ENCODE measurements at regions not wholly inside any gene's neighbourhood (a gene's known extent, or its start where the extent isn't known, plus 50 kb on each side); places are given as distances from the start of the nearest gene placed in this dataset.

- no peaks in the 10 kb centered on the region for H3K36me3 ChIP-seq (ENCODE audit: control insufficient read depth in 2 of 2, extremely low read depth in 1 of 2, insufficient read depth in 1 of 2, low read length in 1 of 2)
- WGBS (ENCODE audit: insufficient coverage), result 88% methylated on average over 16 of the region's 20 CpGs
Observed at GRCh38 chr9:16318516-16319060, 551.9 kb downstream of the BNC2 start.

GRCh38 chr9:16319646-16320045 is 550.8 kb downstream of the BNC2 start:
- CTCF ChIA-PET, result no interaction called here
- no peak overlapping the region for H3K4me3 Mint-ChIP-seq

More at GRCh38 chr9:16318516-16319060, 551.9 kb downstream of the BNC2 start:
- Histone ChIP-seq H3K27me3 (replicated peaks in 1 of 2; ENCODE audit: control insufficient read depth in 2 of 2, extremely low read depth in 1 of 2, insufficient read depth in 2 of 2, low read length in 1 of 2) (no peaks in the 10 kb centered on the region), H3K9me3 (no peaks in the 10 kb centered on the region), H3K4me3 (ENCODE audit: control insufficient read depth in 1 of 2, extremely low read depth in 1 of 2, low read length in 1 of 2) (no peak overlapping the region), H3K4me1 (ENCODE audit: control insufficient read depth in 1 of 2, extremely low read depth in 1 of 2, insufficient read depth in 2 of 2, low read length in 2 of 2) (no peaks in the 10 kb centered on the region), H3K27ac (ENCODE audit: low read length) (no peak overlapping the region)
- ATAC-seq (replicated peaks in 1 of 4) (no peak), DNase-seq (no peak)
- no peak overlapping the region for H3K27ac Mint-ChIP-seq
- peaks cover 0 to 3% (median 0%) of the 10 kb centered on the region in 3 donors for H3K9me3 Mint-ChIP-seq
- ChIA-PET CTCF (no interaction called here), POLR2A (no interaction called here)
- no peaks in the 10 kb centered on the region for H3K27me3 Mint-ChIP-seq
- no peak overlapping the region for H3K4me3 Mint-ChIP-seq
- H3K36me3 Mint-ChIP-seq, result no peaks in the 10 kb centered on the region
- no peaks in the 10 kb centered on the region for H3K4me1 Mint-ChIP-seq

GRCh38 chr9:16320338-16320902 is 550.0 kb downstream of the BNC2 start:
- peaks cover 0 to 3% (median under 1%) of the 10 kb centered on the region in 3 donors for H3K9me3 Mint-ChIP-seq
- Histone ChIP-seq H3K9me3 (no peaks in the 10 kb centered on the region), H3K36me3 (ENCODE audit: control insufficient read depth in 2 of 2, extremely low read depth in 1 of 2, insufficient read depth in 1 of 2, low read length in 1 of 2) (no peaks in the 10 kb centered on the region), H3K4me1 (ENCODE audit: control insufficient read depth in 1 of 2, extremely low read depth in 1 of 2, insufficient read depth in 2 of 2, low read length in 2 of 2) (no peaks in the 10 kb centered on the region), H3K27ac (ENCODE audit: low read length) (no peak overlapping the region), H3K27me3 (replicated peaks in 1 of 2; ENCODE audit: control insufficient read depth in 2 of 2, extremely low read depth in 1 of 2, insufficient read depth in 2 of 2, low read length in 1 of 2) (no peaks in the 10 kb centered on the region), H3K4me3 (ENCODE audit: control insufficient read depth in 1 of 2, extremely low read depth in 1 of 2, low read length in 1 of 2) (no peak overlapping the region)
- H3K36me3 Mint-ChIP-seq, result no peaks in the 10 kb centered on the region
- ChIA-PET POLR2A (no interaction called here), CTCF (no interaction called here)
- DNase-seq, result no peak
- 67% methylated on average over 2 of the region's 5 CpGs for WGBS (ENCODE audit: insufficient coverage)
- no peak overlapping the region for H3K4me3 Mint-ChIP-seq
- H3K27ac Mint-ChIP-seq, result no peak overlapping the region
- H3K27me3 Mint-ChIP-seq, result no peaks in the 10 kb centered on the region
- no peaks in the 10 kb centered on the region for H3K4me1 Mint-ChIP-seq
- no peak for ATAC-seq (replicated peaks in 1 of 4)

More at GRCh38 chr9:16319646-16320045, 550.8 kb downstream of the BNC2 start:
- Histone ChIP-seq H3K9me3 (no peaks in the 10 kb centered on the region), H3K36me3 (ENCODE audit: control insufficient read depth in 2 of 2, extremely low read depth in 1 of 2, insufficient read depth in 1 of 2, low read length in 1 of 2) (no peaks in the 10 kb centered on the region), H3K27ac (ENCODE audit: low read length) (no peak overlapping the region), H3K27me3 (replicated peaks in 1 of 2; ENCODE audit: control insufficient read depth in 2 of 2, extremely low read depth in 1 of 2, insufficient read depth in 2 of 2, low read length in 1 of 2) (no peaks in the 10 kb centered on the region), H3K4me3 (ENCODE audit: control insufficient read depth in 1 of 2, extremely low read depth in 1 of 2, low read length in 1 of 2) (no peak overlapping the region), H3K4me1 (ENCODE audit: control insufficient read depth in 1 of 2, extremely low read depth in 1 of 2, insufficient read depth in 2 of 2, low read length in 2 of 2) (no peaks in the 10 kb centered on the region)
- WGBS (ENCODE audit: insufficient coverage), result 30% methylated on average over 1 of the region's 3 CpGs
- Mint-ChIP-seq H3K27ac (no peak overlapping the region), H3K9me3 (peaks cover 0 to 3% (median 0%) of the 10 kb centered on the region in 3 donors), H3K27me3 (no peaks in the 10 kb centered on the region), H3K4me1 (no peaks in the 10 kb centered on the region), H3K36me3 (no peaks in the 10 kb centered on the region)
- POLR2A ChIA-PET, result no interaction called here
- DNase-seq, result no peak
- no peak for ATAC-seq (replicated peaks in 1 of 4)

- no peak overlapping the region for H3K27ac Mint-ChIP-seq
- H3K4me1 ChIP-seq (ENCODE audit: control insufficient read depth in 1 of 2, extremely low read depth in 1 of 2, insufficient read depth in 2 of 2, low read length in 2 of 2), result no peaks in the 10 kb centered on the region
- no peaks in the 10 kb centered on the region for H3K27me3 ChIP-seq (replicated peaks in 1 of 2; ENCODE audit: control insufficient read depth in 2 of 2, extremely low read depth in 1 of 2, insufficient read depth in 2 of 2, low read length in 1 of 2)
- ChIA-PET POLR2A (no interaction called here), CTCF (no interaction called here)
- H3K4me3 Mint-ChIP-seq, result no peak overlapping the region
- ATAC-seq (replicated peaks in 1 of 4) (no peak), DNase-seq (no peak)
- H3K4me1 Mint-ChIP-seq, result no peaks in the 10 kb centered on the region
- no peak overlapping the region for H3K27ac ChIP-seq (ENCODE audit: low read length)
- no peaks in the 10 kb centered on the region for H3K36me3 ChIP-seq (ENCODE audit: control insufficient read depth in 2 of 2, extremely low read depth in 1 of 2, insufficient read depth in 1 of 2, low read length in 1 of 2)
- no peaks in the 10 kb centered on the region for H3K9me3 ChIP-seq
- peaks cover 0 to 6% (median 4%) of the 10 kb centered on the region in 3 donors for H3K9me3 Mint-ChIP-seq
- H3K4me3 ChIP-seq (ENCODE audit: control insufficient read depth in 1 of 2, extremely low read depth in 1 of 2, low read length in 1 of 2), result no peak overlapping the region
- H3K27me3 Mint-ChIP-seq, result no peaks in the 10 kb centered on the region
- 80% methylated on average over 2 of the region's 7 CpGs for WGBS (ENCODE audit: insufficient coverage)
- H3K36me3 Mint-ChIP-seq, result no peaks in the 10 kb centered on the region
Observed at GRCh38 chr9:16321461-16322119, 548.9 kb downstream of the BNC2 start.

GRCh38 chr9:16322849-16323248 is 547.6 kb downstream of the BNC2 start:
- H3K27me3 ChIP-seq (replicated peaks in 1 of 2; ENCODE audit: control insufficient read depth in 2 of 2, extremely low read depth in 1 of 2, insufficient read depth in 2 of 2, low read length in 1 of 2), result no peaks in the 10 kb centered on the region
- H3K27me3 Mint-ChIP-seq, result no peaks in the 10 kb centered on the region
- 95% methylated on average over 4 of the region's 6 CpGs for WGBS (ENCODE audit: insufficient coverage)
- DNase-seq (no peak), ATAC-seq (replicated peaks in 1 of 4) (no peak)
- peaks cover 0 to 6% (median 4%) of the 10 kb centered on the region in 3 donors for H3K9me3 Mint-ChIP-seq
- no peak overlapping the region for H3K4me3 Mint-ChIP-seq
- POLR2A ChIA-PET, result no interaction called here
- H3K4me1 ChIP-seq (ENCODE audit: control insufficient read depth in 1 of 2, extremely low read depth in 1 of 2, insufficient read depth in 2 of 2, low read length in 2 of 2), result no peaks in the 10 kb centered on the region
- H3K36me3 ChIP-seq (ENCODE audit: control insufficient read depth in 2 of 2, extremely low read depth in 1 of 2, insufficient read depth in 1 of 2, low read length in 1 of 2), result no peaks in the 10 kb centered on the region
- no peaks in the 10 kb centered on the region for H3K36me3 Mint-ChIP-seq
- no peak overlapping the region for H3K4me3 ChIP-seq (ENCODE audit: control insufficient read depth in 1 of 2, extremely low read depth in 1 of 2, low read length in 1 of 2)
- no peak overlapping the region for H3K27ac Mint-ChIP-seq
- no peaks in the 10 kb centered on the region for H3K9me3 ChIP-seq
- H3K27ac ChIP-seq (ENCODE audit: low read length), result no peak overlapping the region
- CTCF ChIA-PET, result no interaction called here
- H3K4me1 Mint-ChIP-seq, result no peaks in the 10 kb centered on the region

GRCh38 chr9:16325966-16326365 is 544.5 kb downstream of the BNC2 start:
- H3K36me3 Mint-ChIP-seq, result no peaks in the 10 kb centered on the region
- H3K9me3 Mint-ChIP-seq, result peaks cover 0 to 4% (median 3%) of the 10 kb centered on the region in 3 donors
- H3K9me3 ChIP-seq, result no peaks in the 10 kb centered on the region
- no peak overlapping the region for H3K4me3 ChIP-seq (ENCODE audit: control insufficient read depth in 1 of 2, extremely low read depth in 1 of 2, low read length in 1 of 2)
- H3K27ac Mint-ChIP-seq, result no peak overlapping the region
- H3K36me3 ChIP-seq (ENCODE audit: control insufficient read depth in 2 of 2, extremely low read depth in 1 of 2, insufficient read depth in 1 of 2, low read length in 1 of 2), result no peaks in the 10 kb centered on the region
- H3K4me1 ChIP-seq (ENCODE audit: control insufficient read depth in 1 of 2, extremely low read depth in 1 of 2, insufficient read depth in 2 of 2, low read length in 2 of 2), result no peaks in the 10 kb centered on the region
- no peak for ATAC-seq (replicated peaks in 1 of 4)
- no peak overlapping the region for H3K27ac ChIP-seq (ENCODE audit: low read length)
- no peak overlapping the region for H3K4me3 Mint-ChIP-seq
- ChIA-PET POLR2A (no interaction called here), CTCF (no interaction called here)
- no peaks in the 10 kb centered on the region for H3K4me1 Mint-ChIP-seq
- H3K27me3 Mint-ChIP-seq, result no peaks in the 10 kb centered on the region
- DNase-seq, result no peak
- 78% methylated on average over 6 of the region's 6 CpGs for WGBS (ENCODE audit: insufficient coverage)
- H3K27me3 ChIP-seq (replicated peaks in 1 of 2; ENCODE audit: control insufficient read depth in 2 of 2, extremely low read depth in 1 of 2, insufficient read depth in 2 of 2, low read length in 1 of 2), result no peaks in the 10 kb centered on the region
